Endodermal cell (in vitro differentiated cells): ENCODE measurements at regions not wholly inside any gene's neighbourhood (a gene's known extent, or its start where the extent isn't known, plus 50 kb on each side); places are given as distances from the start of the nearest gene placed in this dataset.

Experiments used
- DNase-seq: peaks from one replicate; pipeline ENCODE4 v3.0.0-alpha.2; 2017
- H3K27ac ChIP-seq: 2 replicates; pipeline ENCODE4 v1.5.1; 2013; ENCODE audit warnings: mild to moderate bottlenecking, low read depth, low read length, moderate library complexity
- H3K27me3 ChIP-seq: 2 replicates; pipeline ENCODE4 v1.6.1; 2013; ENCODE audit warnings: mild to moderate bottlenecking, low read length, moderate library complexity; ENCODE audit not compliant: insufficient read depth, control insufficient read depth, poor library complexity, severe bottlenecking
- H3K36me3 ChIP-seq: 2 replicates; pipeline ENCODE4 v1.7.0; 2013; ENCODE audit warnings: mild to moderate bottlenecking, low read length, moderate library complexity; ENCODE audit not compliant: control insufficient read depth, insufficient read depth
- H3K4me1 ChIP-seq: one replicate; pipeline ENCODE4 v1.7.0; 2013; ENCODE audit warnings: low read length; ENCODE audit not compliant: control insufficient read depth, insufficient read depth
- H3K4me3 ChIP-seq: 2 replicates; pipeline ENCODE4 v1.5.1; 2013; ENCODE audit warnings: mild to moderate bottlenecking, low read length, moderate library complexity
- H3K9ac ChIP-seq: 2 replicates; pipeline ENCODE4 v1.6.1; 2013; ENCODE audit warnings: mild to moderate bottlenecking, low read length, moderate library complexity; ENCODE audit not compliant: poor library complexity, severe bottlenecking; ENCODE audit errors: extremely low read depth
- H3K9me3 ChIP-seq: 2 replicates; pipeline ENCODE4 v1.6.1; 2013; ENCODE audit warnings: mild to moderate bottlenecking, low read length, moderate library complexity; ENCODE audit not compliant: control insufficient read depth
- H3K27ac Mint-ChIP-seq: 2 replicates; pipeline ENCODE4 v1.8.0; 2020; ENCODE audit warnings: mixed read lengths
- H3K27me3 Mint-ChIP-seq: 2 replicates; pipeline ENCODE4 v1.8.0; 2021; ENCODE audit warnings: mild to moderate bottlenecking, mixed read lengths; ENCODE audit not compliant: insufficient read depth
- H3K36me3 Mint-ChIP-seq: 2 replicates; pipeline ENCODE4 v1.8.0; 2020; ENCODE audit warnings: low read depth, mixed read lengths
- H3K4me1 Mint-ChIP-seq: 2 replicates; pipeline ENCODE4 v1.8.0; 2020; ENCODE audit warnings: mixed read lengths
- H3K4me3 Mint-ChIP-seq: 2 replicates; pipeline ENCODE4 v1.8.0; 2020; ENCODE audit warnings: mild to moderate bottlenecking, moderate library complexity, mixed read lengths
- H3K9me3 Mint-ChIP-seq: 2 replicates; pipeline ENCODE4 v1.8.0; 2020; ENCODE audit warnings: mild to moderate bottlenecking, mixed read lengths
- WGBS, 2 experiments: methylation state at CpG; one replicate each; pipeline versions ENCODE4 v1.1.5 to v1.1.7; 2013; ENCODE audit warnings: missing lambda C conversion rate in 2 of 2, mixed read lengths in 1 of 2; ENCODE audit not compliant: insufficient coverage in 1 of 2, insufficient read length in 1 of 2; 5-methylcytosine and 5-hydroxymethylcytosine counted together
- TF ChIP-seq, protein P1 (sequence below): fragments of 200-600 bp; sonication (generic); conservative IDR thresholded peaks from 2 replicates; pipeline ENCODE4 v1.5.0; 2021; ENCODE audit warnings: antibody characterized with exemption, mild to moderate bottlenecking

DNA sequence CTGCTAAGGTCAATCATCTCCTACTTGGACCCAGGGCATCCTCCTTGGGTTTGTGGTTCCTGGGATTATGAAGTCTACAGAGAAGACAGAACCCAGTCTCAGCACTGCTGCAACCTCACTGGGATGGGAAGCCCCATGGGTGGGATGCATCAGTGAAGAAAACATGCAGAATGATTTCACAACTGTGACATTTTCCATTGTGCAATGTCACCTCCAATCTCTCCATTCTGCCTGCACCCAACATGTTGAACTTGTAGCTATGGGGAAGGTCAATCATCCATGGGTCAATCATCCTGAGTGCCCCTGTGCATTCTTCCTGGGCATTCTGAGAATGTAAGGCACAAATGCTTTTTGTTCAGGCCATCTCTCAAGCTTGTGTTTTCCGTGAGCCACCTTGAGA is 1004.4 kb upstream of the TMEM132C start:
- no peaks in the 10 kb centered on the region for H3K9me3 ChIP-seq
- H3K4me3 Mint-ChIP-seq = no peak overlapping the region
- H3K27ac Mint-ChIP-seq = no peak overlapping the region
- 71 to 100% methylated on average over 1 of the region's 1 CpG for WGBS, 2 experiments
- H3K27ac ChIP-seq = no peak overlapping the region
- H3K27me3 Mint-ChIP-seq = peaks cover 9% of the 10 kb centered on the region
- DNase-seq = no peak
- no peaks in the 10 kb centered on the region for H3K27me3 ChIP-seq
- no peaks in the 10 kb centered on the region for H3K4me1 ChIP-seq
- H3K9me3 Mint-ChIP-seq = no peaks in the 10 kb centered on the region
- no peaks in the 10 kb centered on the region for H3K36me3 Mint-ChIP-seq
- no peak overlapping the region for H3K9ac ChIP-seq
- no peaks in the 10 kb centered on the region for H3K4me1 Mint-ChIP-seq
- TF ChIP-seq, protein P1, sequence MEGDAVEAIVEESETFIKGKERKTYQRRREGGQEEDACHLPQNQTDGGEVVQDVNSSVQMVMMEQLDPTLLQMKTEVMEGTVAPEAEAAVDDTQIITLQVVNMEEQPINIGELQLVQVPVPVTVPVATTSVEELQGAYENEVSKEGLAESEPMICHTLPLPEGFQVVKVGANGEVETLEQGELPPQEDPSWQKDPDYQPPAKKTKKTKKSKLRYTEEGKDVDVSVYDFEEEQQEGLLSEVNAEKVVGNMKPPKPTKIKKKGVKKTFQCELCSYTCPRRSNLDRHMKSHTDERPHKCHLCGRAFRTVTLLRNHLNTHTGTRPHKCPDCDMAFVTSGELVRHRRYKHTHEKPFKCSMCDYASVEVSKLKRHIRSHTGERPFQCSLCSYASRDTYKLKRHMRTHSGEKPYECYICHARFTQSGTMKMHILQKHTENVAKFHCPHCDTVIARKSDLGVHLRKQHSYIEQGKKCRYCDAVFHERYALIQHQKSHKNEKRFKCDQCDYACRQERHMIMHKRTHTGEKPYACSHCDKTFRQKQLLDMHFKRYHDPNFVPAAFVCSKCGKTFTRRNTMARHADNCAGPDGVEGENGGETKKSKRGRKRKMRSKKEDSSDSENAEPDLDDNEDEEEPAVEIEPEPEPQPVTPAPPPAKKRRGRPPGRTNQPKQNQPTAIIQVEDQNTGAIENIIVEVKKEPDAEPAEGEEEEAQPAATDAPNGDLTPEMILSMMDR = no peak
- no peak overlapping the region for H3K4me3 ChIP-seq
- no peaks in the 10 kb centered on the region for H3K36me3 ChIP-seq

DNA sequence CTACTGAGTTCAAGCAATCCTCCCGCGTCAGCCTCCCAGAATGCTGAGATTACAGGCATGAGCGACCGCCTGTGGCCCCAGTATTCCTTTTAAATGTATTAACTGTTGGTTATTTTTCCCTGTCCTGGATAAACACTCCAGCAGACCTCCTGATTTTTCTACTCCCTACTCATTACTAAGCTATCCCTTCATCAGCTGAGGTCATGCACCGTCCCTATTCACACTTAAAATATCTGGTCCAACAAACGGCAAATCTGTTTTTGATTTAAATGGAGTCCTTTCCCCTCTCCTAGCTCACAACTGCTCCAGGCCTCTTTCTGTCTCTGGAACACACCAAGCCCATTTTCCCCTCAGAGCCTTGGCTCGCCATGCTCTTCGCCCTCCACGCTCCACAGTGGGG is 1003.3 kb upstream of the TMEM132C start:
- WGBS, 2 experiments = 91 to 100% methylated on average over 4 to 9 of the region's 9 CpGs
- Histone ChIP-seq H3K9me3 (no peaks in the 10 kb centered on the region), H3K4me3 (no peak overlapping the region), H3K4me1 (no peaks in the 10 kb centered on the region), H3K9ac (no peak overlapping the region), H3K36me3 (no peaks in the 10 kb centered on the region), H3K27ac (no peak overlapping the region), H3K27me3 (no peaks in the 10 kb centered on the region)
- Mint-ChIP-seq H3K27ac (no peak overlapping the region), H3K9me3 (no peaks in the 10 kb centered on the region), H3K4me1 (no peaks in the 10 kb centered on the region), H3K36me3 (no peaks in the 10 kb centered on the region), H3K4me3 (no peak overlapping the region), H3K27me3 (peaks cover 9% of the 10 kb centered on the region)
- TF ChIP-seq, protein P1 = no peak
- no peak for DNase-seq

DNA sequence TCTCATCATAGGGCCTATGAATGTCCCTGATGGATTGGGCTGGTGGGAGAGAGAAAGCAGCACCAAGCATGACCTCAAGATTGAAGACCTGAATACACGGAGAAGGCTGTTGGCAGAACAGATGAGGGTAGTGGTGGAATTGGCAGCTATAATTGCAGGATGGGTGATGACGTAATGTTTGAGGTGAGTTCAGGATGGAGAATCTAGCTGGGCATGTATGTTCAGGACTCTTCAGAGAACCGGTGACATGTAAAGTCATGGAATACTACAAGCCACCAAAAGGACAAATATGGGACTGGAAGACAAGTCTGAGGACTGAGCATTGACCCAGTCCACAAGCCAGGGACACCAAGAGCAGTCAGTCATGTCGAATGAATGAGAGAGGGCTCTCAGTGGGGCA is 999.8 kb upstream of the TMEM132C start:
- no peaks in the 10 kb centered on the region for H3K9me3 ChIP-seq
- Mint-ChIP-seq H3K9me3 (no peaks in the 10 kb centered on the region), H3K4me1 (no peaks in the 10 kb centered on the region), H3K4me3 (no peak overlapping the region), H3K27me3 (peaks cover 7% of the 10 kb centered on the region), H3K27ac (no peak overlapping the region), H3K36me3 (no peaks in the 10 kb centered on the region)
- no peak overlapping the region for H3K9ac ChIP-seq
- no peaks in the 10 kb centered on the region for H3K36me3 ChIP-seq
- no peaks in the 10 kb centered on the region for H3K27me3 ChIP-seq
- 87 to 90% methylated on average over 3 to 4 of the region's 4 CpGs for WGBS, 2 experiments
- H3K4me3 ChIP-seq = no peak overlapping the region
- no peaks in the 10 kb centered on the region for H3K4me1 ChIP-seq
- H3K27ac ChIP-seq = no peak overlapping the region
- no peak for DNase-seq
- TF ChIP-seq, protein P1 = no peak
